Stimulated activated CD4-positive, alpha-beta T cell treated with anti-CD3 and anti-CD28 coated beads, TNF-alpha, amount 100 ng/mL, for 4 hours (primary cell): ENCODE measurements at regions not wholly inside any gene's neighbourhood (a gene's known extent, or its start where the extent isn't known, plus 50 kb on each side); places are given as distances from the start of the nearest gene placed in this dataset.

Experiments
- DNase-seq, 3 experiments: peaks; one replicate each; pipeline ENCODE4 v3.0.0-alpha.2; 2020; ENCODE audit warnings: low read depth in 3 of 3

DNA sequence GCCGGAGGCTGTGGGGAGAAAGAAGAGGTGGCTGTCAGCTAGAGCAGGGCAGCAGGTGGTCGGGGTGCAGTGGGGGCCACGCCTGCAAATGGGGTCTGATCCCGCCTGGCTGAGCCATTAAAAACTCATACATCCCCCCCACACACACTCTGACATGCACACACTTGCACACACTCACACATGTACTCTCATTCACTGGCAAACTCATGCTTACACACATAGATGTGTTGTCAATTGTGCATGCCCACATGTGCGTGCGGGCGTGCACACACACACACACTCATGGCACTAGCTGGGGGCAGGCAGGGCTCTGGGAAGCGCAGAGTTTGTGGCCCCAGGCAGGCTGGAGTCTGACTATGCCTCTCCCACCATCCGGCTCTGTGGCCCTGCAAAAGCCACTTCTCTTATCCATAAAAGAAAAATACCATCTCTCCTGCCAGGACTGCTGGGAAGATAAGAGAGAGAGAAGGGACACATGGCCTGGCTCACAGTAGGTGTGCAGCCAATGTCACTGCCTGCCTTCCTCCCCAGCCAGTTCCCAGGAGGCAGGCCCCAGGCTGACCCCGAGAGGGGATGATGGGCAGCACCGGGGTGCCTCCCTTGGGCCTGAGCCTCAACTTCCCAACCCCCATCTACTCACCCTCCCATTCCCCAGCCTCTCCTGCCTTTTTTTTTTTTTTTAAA is 163.5 kb upstream of the LINGO1 start:
- no peak for DNase-seq

DNA sequence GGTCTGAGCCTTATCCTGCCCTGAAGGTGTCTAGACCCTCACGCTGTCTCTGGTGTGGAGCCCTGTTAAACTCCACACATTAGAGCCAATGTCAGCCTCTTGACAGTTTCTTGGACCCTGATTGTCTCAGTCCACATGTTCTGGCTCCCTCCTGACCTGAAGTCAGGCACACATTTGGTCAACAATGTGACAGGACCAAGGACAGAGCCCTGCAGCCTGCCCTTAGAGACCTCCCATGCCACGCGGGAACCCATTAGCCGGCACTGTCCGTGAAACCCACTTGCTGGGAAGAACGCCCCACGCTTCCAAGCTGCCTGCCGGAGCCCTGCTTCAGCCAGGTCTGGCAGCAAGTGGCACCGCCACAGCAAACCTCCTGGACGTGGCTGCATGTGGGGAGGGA is 162.7 kb upstream of the LINGO1 start:
- DNase-seq = no peak

DNA sequence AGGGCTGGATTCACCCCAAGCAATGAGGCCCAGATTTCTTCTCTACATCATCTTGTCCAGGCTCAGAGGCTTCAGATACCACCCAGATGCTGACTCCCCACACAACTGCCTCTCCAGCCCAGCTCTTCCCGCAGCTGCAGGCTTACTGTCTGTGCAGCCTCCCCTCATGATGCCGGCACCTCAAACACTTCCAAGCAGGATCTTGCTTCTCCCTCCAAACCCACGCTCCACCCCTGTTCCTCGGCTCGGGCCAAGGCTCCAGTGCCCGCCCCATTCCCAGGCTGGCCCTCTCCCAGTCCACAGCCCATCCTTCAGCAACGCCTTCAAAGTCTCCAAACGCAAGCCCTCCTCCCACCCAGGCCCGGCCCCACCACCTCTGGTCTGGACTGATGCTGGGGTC is 159.2 kb upstream of the LINGO1 start:
- no peak for DNase-seq

DNA sequence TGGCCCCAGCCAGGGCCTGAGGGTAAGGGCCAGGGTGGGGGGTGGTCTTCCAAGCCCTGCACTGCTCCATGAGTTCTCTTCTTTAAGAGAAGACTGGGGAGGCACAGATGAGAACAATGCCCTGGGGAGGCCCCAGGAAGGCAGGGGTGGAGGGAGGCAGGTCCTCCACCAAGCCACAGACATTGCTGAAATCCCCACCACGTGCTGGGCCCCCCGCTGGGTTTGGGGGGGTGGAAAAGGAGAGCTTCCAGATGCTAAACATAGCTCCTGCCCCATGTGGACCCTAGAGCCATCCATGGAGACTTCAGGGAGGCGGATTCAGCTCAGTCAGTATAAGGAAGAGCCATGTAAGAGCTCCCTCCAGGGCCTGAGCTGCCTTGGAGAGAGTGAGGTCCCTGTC is 157.8 kb upstream of the LINGO1 start:
- no peak for DNase-seq

DNA sequence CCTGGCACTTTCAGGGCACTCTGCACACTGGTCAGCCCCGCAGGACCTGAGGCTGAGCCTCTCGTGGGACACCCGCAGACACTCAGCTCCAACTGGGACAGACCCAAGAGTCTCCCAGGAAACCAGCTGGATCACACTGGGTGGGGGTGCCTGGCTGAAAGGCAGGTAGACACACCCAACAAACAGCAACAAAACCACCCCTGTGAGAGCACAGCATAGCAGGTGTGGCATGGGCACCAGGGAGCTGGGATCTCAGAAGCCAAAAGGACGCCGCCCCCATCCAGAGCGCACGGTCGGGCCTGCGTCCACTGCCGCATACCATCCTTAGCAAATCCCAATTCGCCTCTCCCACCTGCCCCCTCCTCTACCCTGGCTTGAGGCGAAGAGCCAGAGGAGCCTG is 154.2 kb upstream of the LINGO1 start:
- DNase-seq = no peak

DNA sequence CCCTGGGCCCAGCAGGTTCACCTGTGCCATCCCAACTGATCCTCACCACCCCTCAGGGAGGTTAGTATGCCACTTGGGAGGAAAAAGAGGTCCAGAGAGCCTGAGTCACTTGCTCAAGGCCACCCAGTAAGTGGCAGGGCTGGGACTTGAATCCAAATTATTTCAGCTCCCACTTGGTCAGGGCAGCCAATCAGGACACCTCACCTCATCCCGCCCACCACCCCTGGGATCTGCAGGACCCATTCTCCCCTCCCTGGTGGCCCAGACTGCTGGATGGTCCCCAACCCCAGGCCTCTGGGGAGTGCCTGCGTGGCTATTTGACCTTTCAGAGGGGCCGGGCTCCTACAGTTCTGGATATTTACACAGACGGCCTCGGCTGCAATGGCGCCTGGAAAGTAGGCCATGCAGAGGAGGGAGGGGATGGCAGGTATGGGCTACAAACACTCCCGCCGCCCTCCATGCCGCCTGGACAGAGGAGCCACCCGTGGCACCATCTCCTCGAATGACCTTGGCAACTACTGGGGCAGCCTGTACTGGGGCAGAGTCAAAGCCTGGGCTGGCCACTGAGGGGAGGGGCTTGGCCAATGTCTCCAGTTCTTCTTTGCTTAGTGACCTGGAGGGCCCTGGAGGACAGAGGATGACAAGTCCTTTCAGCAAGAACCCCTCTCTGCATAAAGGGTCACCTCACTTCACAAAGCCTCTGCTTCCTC is 153.6 kb upstream of the LINGO1 start:
- DNase-seq = no peak

DNA sequence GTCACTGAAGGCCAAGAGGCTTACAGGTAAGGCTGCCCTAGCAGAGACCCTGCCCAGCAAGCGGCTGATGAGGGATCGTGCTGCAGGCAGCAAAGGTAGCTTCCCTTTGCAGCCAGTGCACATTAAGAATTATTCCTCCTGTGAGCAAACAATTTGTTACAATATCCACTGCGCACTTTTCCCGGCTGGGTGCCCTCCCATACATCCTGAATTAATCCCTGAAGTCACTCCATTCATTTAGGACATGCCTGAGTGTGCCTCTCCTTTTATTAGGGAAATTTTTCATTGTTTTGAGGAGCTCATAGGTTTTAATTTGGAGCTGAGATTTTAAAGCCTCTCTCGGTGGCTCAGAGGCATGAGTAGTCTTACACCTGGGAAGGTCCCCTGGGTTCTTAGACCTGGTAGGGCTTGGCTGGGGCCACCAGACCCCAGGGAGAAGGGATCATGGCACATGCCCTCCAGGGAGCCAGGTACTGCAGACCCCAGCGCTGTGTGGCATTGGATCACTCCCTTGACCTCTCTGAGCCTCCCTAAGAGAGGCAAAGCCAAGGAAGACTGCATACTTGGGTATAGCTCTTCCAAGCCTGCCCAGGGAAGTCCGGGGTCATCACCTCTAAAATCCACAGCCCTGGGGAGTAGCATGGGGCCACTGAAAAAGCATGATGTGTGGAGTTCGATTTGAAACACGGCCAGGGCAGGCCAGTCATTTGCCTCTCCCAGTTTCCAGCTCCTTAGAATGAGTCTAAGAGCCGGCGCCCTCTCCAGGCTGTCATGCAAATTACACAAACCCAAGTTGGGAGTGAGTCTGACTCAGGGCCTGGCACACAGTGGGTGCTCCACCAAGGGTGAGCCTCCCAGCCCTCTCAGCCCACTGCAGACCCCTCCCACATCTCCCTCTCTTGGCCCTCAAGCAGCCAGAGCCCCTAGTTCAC is 151.9 kb upstream of the LINGO1 start:
- no peak for DNase-seq

DNA sequence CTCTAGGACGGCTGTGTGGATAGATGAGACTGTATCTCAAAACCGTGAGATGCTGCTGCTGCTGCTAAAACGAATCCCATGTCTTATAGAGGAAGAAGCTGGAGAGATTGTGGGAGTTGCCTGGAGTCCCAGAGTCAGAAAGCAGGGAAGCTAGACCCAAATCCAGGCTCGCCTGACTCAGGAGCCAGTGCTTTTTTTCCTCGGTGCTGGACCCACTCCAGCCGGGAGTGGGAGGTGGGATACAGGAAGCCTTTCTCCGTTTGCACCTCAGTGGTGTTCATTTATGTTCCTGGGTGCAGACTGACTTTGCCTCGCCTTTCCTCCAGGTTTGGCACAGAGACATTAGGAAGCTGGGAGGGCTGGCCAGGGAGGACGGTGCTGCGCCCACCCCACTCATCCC is 150.9 kb upstream of the LINGO1 start:
- DNase-seq = no peak

DNA sequence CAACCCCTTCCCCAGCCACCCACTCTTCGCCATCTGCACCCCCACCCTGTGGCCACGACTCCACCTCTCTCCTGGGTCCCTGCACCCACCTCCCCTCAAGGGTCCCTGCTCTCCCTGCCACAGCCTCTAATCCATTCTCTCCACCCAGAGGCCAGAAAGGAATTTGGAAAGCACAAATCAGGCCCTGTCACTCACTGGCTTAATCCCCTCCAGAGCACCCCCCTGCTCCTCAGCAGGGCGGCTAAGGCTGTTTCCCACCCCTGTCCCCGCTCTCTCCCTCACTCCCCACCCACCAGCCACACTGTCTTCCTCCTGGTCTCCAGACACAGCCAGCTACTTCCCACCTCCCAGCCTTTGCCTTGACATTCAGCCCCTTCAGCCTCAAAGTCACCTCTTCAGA is 150.0 kb upstream of the LINGO1 start:
- DNase-seq = no peak

DNA sequence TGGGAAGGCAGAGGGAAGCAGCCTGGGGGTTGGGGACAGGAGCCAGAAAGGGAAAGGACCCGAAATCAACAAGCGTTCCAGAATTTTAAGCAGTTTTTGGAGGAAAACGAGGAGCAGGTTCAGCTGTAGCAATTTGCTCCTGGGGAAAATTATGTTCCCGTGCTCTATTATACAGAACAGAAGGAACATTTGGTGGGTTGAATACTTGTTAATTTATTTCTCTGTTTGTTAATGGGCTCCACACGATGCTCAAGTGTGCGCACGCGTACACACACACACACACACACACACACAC is 149.2 kb upstream of the LINGO1 start:
- DNase-seq = no peak

DNA sequence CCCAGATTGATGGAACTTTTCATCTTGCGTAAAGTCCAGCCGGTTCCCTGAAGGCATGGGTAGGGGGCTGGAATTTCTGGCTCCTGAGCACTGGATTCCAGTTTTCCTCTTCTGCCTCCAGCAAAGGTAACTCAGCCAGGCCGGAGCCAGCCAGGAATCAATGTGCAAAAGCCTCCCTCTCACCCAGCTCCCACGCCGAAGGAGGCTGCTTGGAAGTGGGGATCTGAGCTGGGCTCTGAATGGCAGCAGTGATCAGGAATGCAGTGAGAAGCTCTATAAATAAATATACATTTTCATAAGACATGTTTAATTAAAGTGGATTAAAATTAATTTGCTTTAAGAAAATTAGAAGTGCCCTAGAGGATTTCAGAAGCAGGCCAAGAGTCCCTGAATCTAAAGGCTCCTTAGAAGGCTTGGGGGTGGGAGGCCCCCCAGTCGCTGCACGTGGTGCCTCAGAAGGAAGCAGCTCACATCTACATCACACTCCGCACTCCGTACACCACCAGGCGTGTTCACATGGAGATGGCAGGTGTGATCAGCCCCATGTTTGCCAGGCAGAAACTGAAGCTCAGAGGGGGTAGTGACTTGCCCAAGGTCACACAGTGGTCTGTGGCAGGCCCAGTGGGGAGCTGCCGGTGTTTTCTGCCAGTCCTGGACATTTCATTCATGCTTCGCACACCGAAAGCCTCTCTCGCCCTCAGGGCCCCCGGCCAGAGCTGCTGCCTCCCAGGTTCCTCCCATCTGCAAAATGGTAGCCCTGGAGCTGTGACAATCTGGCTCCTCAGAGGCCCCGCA is 148.6 kb upstream of the LINGO1 start:
- DNase-seq = no peak

DNA sequence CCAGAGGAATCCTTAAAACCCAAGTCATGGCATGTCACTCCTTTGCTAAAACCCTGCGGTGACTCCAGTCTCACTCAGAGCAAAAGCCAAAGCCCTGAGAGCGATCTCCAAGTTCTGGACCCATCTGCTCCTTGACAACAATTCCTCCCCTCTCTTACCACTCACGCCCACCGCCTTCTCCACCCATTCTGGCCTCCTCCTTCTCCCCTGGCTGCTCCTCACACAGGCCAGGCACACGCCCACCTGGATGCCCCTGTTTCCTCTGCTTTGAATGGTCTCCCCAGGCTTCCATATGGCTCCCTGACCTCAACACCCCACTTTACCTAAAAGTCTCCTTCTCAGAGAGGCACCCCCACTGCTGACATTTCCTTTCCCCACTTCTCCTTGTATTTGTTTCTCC is 146.1 kb upstream of the LINGO1 start:
- DNase-seq = no peak

DNA sequence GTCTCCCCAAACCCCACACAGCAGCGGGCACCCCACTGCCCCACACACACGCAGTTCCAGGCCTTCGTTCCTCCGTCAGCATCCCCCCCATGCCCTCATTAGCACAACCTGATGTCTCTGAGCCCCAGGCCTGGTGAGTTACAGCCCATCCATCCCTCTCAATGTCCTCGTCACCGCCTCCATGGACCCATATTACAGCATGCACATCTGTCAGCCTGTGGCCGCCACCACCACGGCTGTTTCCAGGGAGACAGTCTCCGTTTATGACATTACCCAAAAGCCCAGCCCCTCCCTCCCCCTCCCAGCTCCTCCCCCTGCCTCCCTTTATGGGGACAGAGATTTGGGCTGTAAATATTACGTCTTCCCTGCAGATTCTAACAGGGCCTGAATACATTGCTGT is 143.1 kb upstream of the LINGO1 start:
- DNase-seq = no peak

DNA sequence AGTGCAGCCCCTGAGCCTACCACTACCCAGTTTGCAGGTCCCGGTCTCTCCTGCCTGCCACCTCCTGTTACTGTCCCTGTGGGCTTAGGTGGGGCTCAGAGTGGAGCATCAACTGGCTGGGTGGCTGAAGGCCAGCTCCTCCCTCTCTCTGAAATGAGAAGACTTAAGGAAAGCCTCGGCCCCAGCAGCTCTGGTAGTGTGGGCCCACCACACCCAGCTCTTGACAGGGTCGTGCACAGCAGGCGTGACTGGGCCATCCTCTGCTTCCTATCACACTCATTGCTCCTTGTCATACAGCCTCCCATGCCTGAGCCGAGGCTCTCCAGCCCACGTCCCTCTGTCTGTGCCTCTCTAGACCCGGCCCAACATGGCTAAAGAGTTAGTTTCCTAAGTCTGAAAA is 142.7 kb upstream of the LINGO1 start:
- no peak for DNase-seq

DNA sequence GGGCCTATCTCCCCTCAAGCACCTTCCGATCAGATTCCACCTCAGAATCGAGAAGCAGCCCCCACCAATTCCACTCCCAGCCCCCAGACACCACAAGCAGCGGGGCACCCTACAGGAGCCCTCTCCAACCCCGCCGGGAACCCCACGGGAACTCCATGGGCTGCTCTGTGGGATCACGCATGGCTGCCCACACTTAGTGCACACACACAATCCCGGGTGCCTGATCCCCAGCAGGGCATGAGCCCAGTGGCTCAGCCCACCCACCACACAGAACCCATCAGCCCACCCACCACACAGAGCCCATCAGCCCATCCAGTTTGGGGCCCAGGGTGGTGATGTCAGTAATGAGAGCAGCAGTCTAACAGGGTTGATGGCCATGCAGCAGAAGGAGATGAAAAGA is 141.6 kb upstream of the LINGO1 start:
- DNase-seq = no peak

DNA sequence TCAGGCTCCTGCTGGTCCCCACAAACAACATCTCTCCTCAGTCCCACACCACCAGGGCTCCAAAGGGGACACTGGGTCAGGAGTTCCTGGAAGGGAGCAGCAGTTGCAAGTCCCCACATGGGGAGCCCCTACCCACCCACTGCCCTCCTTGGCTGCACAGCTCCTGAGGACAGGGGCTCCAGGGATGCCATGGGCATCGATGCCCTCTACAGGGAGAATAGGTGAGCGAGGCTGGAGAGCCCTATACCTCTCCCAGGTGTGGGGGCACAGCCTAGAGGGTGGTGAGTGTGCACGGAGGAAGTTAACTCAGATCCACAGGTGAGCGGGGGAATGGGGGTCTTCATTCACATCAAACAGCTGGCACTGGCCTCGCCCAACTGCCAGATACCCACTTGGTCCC is 141.2 kb upstream of the LINGO1 start:
- DNase-seq = no peak

DNA sequence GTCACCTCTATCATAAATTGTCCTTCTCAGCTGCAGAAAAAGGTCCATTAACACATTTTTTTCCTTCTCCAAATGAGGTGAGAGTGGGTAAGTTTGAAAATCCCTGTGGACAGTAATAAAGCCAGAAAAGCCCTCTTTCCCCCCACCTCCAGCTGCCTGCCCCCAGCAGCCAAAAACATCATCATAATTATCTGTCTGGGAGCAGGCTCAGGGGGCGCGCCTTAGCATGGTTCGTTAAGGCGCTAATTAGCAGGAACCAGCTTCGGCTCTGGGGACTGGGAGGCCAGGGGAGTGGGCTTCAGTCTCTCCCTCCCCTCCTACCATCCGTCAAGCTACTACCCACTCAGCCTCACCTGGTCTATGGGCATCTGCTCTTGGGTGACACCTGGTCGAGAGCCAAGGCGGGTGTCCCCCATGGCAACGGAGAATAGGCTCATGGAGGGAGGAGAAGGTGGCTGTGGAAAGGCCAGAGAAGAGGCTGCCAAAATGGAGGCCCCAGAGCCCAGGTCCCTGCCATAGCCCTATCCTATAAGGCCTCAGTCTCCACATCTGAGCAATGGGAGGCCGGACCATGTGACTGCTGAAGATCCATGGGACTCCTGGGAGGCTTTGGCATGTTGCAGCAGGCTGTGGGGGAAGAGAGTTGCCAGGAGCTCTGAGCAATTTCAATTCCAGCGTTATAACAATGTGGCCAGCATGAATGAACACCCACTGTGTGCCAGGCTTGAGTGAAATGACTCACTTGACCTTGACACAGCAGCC is 140.1 kb upstream of the LINGO1 start:
- DNase-seq = no peak

DNA sequence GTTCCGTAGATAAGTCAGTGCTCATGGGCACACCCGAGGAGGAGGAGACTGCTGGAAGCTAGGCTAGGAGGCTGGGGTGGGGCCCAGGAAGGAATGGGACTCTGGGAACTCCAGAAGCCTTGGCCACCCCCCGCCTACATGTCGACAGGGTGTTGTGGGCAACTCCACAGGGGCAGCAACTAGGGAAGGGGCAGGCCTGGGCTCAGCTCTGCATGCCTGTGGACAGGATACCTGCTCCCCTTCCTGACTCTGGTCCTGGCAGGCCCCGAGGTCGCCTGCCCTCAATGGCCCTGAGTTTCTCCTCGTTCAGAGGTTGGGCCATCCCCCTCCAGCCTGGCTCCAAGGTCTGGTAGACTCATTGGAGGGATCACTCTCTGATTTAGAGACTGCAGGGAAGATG is 138.9 kb upstream of the LINGO1 start:
- DNase-seq = no peak

DNA sequence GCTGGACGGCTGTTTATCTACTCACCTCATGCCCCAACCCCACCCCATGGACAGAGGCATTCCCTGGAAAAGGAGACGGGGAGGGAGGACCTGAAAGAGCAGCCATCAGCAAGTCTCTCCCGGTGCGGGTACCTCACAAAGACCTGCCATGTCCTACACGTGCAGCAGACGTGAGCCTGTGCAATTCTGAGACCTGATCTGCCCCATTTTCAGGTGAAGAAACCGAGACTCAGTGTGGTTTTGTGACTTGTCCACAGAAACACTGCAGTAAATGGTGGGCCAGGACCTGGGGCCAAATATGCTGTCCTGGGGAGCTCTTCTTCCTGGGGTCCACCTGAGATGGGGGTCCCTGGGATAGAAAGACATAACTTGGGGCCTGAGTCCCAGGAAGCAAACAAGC is 137.0 kb upstream of the LINGO1 start:
- no peak for DNase-seq

DNA sequence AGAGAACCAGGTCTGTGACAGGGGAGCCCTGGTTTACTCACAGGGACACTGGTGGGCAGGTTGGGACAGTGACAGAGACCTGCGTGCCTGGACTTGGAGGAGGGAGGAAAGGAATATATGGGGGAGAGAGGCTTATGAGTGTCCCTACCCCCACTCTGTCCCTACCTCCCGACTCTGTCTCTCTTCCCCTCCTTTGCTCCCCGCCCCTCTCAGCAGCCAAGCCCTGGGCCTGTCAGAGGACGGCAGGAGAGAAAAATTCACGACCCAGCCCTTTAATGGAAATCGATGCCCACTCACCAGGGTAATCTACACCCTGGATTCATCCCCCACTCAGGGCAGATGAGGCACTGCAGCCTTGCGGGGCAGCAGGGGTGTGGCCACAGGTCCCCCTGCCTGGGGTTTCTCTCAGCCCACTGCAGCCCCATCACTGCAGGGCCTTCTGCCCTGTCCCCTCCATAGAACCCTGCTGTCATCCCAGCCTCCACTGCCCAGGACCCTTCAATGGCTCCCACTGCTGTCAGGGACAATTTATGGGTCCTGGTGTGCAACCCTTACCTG is 135.9 kb upstream of the LINGO1 start:
- DNase-seq = no peak

DNA sequence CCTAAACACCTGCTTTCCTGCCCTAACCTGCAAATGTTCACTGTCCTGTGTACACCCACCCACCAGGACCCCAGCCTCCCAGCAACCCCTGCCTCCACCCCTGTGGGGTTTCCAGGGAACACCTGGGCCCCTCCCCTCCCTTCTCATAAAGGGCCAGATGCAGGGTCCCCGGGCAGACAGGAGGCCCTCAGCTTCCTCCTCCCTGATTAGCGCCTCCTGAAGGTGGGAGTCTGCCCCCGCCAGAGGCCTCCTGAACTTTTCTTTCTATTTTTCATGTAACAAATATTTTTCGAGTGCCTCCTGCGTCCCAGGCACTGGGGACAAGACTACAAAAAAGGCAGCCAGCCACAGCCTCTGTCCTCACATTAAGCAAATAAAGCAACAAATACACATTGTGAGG is 135.4 kb upstream of the LINGO1 start:
- DNase-seq = no peak
